Uterus (tissue), 2 donors: ENCODE measurements at regions not wholly inside any gene's neighbourhood (a gene's known extent, or its start where the extent isn't known, plus 50 kb on each side); places are given as distances from the start of the nearest gene placed in this dataset.

Experiments
- CTCF ChIP-seq, 4 experiments: fragments of 200-600 bp in 2 of 4; fragments of 450-650 bp in 2 of 4; sonication (generic) in 2 of 4; IDR thresholded peaks; one replicate each; pipeline ENCODE4 v1.5.1; 2016 to 2019; ENCODE audit warnings: antibody characterized with exemption in 4 of 4, mild to moderate bottlenecking in 2 of 4, moderate library complexity in 1 of 4
- POLR2A ChIP-seq, 2 donors: fragments of 450-650 bp; IDR thresholded peaks; one replicate each; pipeline ENCODE4 v1.6.1; 2016; ENCODE audit warnings: antibody characterized with exemption in 2 of 2, mild to moderate bottlenecking in 1 of 2, moderate library complexity in 1 of 2

- TF ChIP-seq CTCF (IDR thresholded peaks at IDR 0.05) (no peak), POLR2A (IDR thresholded peaks at IDR 0.05) (no peak)
Observed at GRCh38 chr5:155866971-155867370, 460.0 kb upstream of the SGCD start.
